ENCODE measurements at regions not wholly inside any gene's neighbourhood (a gene's known extent, or its start where the extent isn't known, plus 50 kb on each side); places are given as distances from the start of the nearest gene placed in this dataset.

DNA sequence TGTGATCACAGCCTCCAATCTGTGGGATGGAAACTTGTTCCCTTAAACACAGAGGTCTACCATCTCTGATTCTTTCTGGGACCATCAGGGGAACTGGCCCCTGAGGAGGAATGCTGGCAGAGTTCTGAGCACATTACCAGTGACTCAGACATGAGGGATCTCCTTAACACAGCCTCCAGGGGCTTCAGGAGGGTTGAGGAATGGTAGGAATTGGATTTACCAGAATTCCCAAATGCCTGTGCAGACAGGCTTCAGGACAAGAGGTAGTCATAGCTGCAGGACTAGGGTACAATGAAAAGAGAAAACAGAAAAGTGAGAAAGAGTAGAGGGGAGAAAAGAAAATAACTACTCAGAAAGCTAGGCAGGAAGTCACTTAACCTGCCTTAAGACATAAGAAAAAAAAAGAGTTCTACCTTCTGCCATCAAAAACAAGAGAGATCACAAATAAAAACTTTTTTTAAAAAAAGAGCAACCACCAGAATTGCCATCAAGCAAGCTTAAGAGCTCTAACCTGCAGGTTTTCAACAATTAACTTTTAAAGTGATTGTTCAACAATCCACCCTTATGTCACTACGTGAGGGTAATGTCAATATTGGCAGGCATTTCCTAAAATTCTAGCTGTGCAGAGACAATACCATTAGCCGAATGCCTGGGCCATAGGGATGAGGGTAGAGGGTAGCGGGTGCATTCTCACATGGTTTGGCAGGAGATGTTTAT, 524.4 kb downstream of the BCL11A start:
- TF ChIP-seq, protein P1, sequence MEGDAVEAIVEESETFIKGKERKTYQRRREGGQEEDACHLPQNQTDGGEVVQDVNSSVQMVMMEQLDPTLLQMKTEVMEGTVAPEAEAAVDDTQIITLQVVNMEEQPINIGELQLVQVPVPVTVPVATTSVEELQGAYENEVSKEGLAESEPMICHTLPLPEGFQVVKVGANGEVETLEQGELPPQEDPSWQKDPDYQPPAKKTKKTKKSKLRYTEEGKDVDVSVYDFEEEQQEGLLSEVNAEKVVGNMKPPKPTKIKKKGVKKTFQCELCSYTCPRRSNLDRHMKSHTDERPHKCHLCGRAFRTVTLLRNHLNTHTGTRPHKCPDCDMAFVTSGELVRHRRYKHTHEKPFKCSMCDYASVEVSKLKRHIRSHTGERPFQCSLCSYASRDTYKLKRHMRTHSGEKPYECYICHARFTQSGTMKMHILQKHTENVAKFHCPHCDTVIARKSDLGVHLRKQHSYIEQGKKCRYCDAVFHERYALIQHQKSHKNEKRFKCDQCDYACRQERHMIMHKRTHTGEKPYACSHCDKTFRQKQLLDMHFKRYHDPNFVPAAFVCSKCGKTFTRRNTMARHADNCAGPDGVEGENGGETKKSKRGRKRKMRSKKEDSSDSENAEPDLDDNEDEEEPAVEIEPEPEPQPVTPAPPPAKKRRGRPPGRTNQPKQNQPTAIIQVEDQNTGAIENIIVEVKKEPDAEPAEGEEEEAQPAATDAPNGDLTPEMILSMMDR (IDR thresholded peaks at IDR 0.05), result no peak
- no peak for TF ChIP-seq POLR2A (IDR thresholded peaks at IDR 0.05)
